ENCODE measurements at regions not wholly inside any gene's neighbourhood (a gene's known extent, or its start where the extent isn't known, plus 50 kb on each side); places are given as distances from the start of the nearest gene placed in this dataset.
"Not testable (repeated sequence)": the region's sequence is repeated elsewhere in the genome, so short reads cannot be mapped to it uniquely, and the experiment has no call there.

GRCh38 chr18:47696870-47697269 lies 233.6 kb downstream of the SMAD2 start:
- TF ChIP-seq ZFX (IDR thresholded peaks at IDR 0.05; ENCODE audit: borderline replicate concordance) (no peak), CTCF (IDR thresholded peaks at IDR 0.05) (no peak)
- no peak overlapping the region for H3K27ac ChIP-seq

DNA sequence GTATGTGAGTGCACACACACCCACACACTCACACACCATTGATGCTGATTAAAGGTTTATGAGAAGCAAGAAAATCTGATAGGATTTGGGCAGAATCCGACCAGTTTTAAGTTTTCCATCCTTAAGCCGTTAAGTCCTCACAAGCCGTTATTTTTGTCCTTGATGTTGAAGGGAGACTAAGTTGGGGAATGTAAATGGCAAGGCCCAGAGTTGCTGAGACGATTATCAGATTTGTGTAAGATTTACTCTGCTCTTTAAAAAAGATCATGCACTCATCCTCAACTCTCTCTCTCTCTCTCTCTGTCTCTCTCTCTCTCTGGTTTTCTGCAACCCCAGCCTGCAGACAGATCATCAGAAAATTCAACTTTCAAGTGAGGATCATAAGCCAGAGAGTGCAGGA lies 238.8 kb downstream of the SMAD2 start:
- TF ChIP-seq ZFX (IDR thresholded peaks at IDR 0.05; ENCODE audit: borderline replicate concordance) (no peak), CTCF (IDR thresholded peaks at IDR 0.05) (no peak)
- no peak overlapping the region for H3K27ac ChIP-seq

DNA sequence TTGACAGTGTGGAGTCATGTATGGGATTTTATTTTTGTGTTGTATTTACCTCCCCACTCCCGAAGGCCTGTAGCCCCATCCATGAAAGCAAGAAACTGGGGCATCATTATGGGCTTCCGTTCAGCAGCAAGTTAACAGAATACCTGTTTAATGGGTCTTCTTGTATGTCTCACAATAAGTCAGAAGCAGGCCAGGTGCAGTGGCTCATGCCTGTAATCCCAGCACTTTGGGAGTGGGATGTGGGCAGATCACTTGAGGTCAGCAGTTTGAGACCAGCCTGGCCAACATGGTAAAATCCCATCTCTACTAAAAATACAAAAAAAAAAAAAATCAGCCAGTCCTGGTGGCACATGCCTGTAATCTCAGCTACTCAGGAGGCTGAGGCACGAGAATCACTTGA lies 239.7 kb downstream of the SMAD2 start:
- not testable (repeated sequence) for H3K27ac ChIP-seq

GRCh38 chr18:47689371-47689770 lies 241.1 kb downstream of the SMAD2 start:
- no peak overlapping the region for H3K27ac ChIP-seq
- TF ChIP-seq CTCF (IDR thresholded peaks at IDR 0.05) (no peak), ZFX (IDR thresholded peaks at IDR 0.05; ENCODE audit: borderline replicate concordance) (no peak)

DNA sequence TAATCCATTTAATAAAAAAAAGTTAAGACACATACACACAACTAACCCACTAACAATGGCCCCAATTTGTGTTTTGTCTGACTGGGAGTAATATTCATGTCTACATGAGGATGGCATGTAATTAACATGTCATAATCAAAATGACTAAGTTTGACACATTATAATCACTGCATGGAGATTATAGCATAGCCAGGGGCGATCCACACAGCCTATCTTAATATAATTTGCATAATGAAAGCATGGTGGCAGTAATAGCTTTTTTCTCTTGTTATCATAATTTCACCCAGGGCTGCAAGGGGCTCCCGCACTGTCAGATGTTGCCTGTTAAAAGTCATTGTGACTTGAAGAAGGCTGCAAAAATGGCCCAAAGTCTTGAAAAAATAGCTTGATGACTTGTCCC lies 243.7 kb downstream of the SMAD2 start:
- no peak overlapping the region for H3K27ac ChIP-seq
- TF ChIP-seq CTCF (IDR thresholded peaks at IDR 0.05), result no peak
- no peak for TF ChIP-seq ZFX (IDR thresholded peaks at IDR 0.05; ENCODE audit: borderline replicate concordance)

GRCh38 chr18:47683774-47684173 lies 246.7 kb downstream of the SMAD2 start:
- no peak for TF ChIP-seq CTCF (IDR thresholded peaks at IDR 0.05)
- TF ChIP-seq ZFX (IDR thresholded peaks at IDR 0.05; ENCODE audit: borderline replicate concordance), result no peak
- no peak overlapping the region for H3K27ac ChIP-seq

DNA sequence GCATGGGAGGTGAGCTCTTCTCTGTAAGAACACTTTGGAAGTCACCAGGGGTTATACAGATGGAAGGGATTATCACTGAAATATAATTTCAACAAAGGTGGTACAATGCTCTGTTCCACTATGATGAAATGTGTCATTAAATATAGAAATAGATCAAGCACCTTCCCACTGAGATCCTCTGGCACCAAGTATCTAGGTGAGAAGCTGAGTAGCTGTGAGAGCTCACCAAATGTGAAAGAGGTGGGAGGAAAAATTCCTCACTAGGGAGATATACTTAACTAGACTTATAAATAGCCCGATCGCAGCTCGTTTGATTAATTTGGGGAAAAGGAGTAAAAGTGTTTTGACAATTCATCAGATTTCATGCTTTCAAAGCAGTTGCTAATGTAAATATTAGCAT lies 247.6 kb downstream of the SMAD2 start:
- TF ChIP-seq ZFX (IDR thresholded peaks at IDR 0.05; ENCODE audit: borderline replicate concordance) (no peak), CTCF (IDR thresholded peaks at IDR 0.05) (no peak)

DNA sequence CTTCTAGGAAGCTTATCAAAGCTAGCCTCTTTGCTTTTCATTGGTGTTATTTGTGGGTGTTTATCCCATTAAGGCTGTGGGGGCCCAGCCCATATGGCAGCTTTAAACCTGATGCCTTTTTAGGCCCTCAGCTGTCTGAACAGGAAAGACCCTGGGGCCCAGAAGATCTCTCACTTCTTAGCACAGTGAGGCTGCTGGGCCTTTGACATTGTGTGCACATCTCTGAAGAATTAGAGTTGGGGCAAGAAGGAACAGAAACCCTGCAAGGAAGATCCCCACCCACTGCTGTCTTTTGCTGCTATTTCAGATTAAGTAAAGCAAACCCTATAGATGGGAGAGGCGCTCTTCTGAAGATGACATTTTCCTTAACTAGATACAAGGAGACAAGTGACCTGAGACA lies 250.0 kb downstream of the SMAD2 start:
- H3K27ac ChIP-seq, result no peak overlapping the region
- TF ChIP-seq CTCF (IDR thresholded peaks at IDR 0.05) (no peak), ZFX (IDR thresholded peaks at IDR 0.05; ENCODE audit: borderline replicate concordance) (no peak)

More for the DNA sequence above, 247.6 kb downstream of the SMAD2 start:
- no peak overlapping the region for H3K27ac ChIP-seq
